Right cardiac atrium (tissue), 5 donors: ENCODE measurements at regions not wholly inside any gene's neighbourhood (a gene's known extent, or its start where the extent isn't known, plus 50 kb on each side); places are given as distances from the start of the nearest gene placed in this dataset.

ENCODE experiments used
- ATAC-seq, 2 donors: fragments of 200-7000 bp; cut with Tn5 transposase; one replicate each; pipeline versions ENCODE4 v1.8.0 to v1.9.1; 2020; ENCODE audit warnings: moderate library complexity in 2 of 2, mild to moderate bottlenecking in 1 of 2
- DNase-seq, 3 donors: peaks; one replicate each; pipeline ENCODE4 v3.0.0-alpha.2; 2020
- H3K27ac ChIP-seq: one replicate; pipeline ENCODE4 v1.5.1; 2013; ENCODE audit warnings: mild to moderate bottlenecking, low read length, control low read depth, moderate library complexity
- H3K27me3 ChIP-seq: one replicate; pipeline ENCODE4 v1.6.1; 2013; ENCODE audit not compliant: control insufficient read depth, insufficient read depth
- H3K4me1 ChIP-seq: one replicate; pipeline ENCODE4 v1.6.1; 2013; ENCODE audit warnings: low read length; ENCODE audit not compliant: control insufficient read depth, insufficient read depth
- H3K4me3 ChIP-seq: one replicate; pipeline ENCODE4 v1.5.1; 2013; ENCODE audit warnings: low read length, control low read depth
- H3K9me3 ChIP-seq: one replicate; pipeline ENCODE4 v1.6.1; 2013; ENCODE audit warnings: low read length; ENCODE audit not compliant: control insufficient read depth
- WGBS: extraction: QIAGEN DNeasy Blood & Tissue Kit; methylation state at CpG from one replicate; pipeline ENCODE4 v1.1.7; 2013; 5-methylcytosine and 5-hydroxymethylcytosine counted together
- intact Hi-C, 4 donors: fragments of 100-400 bp; cut with DNase I; formaldehyde crosslinking; loops; one replicate each; pipeline versions ENCODE4 v1.11.0 to v1.14.0; 2022 to 2023
- donor health status: healthy with polysubstance abuse.
- donor health status: DM: no; HTN: yes; CAD: no.
- donor health status: DM: no; HTN: no; CAD: no.
- donor health status: DM: no; HTN: yes; CAD: no; lungs with severe emphysema.
- donor health status: DM: yes; HTN: yes; CAD: no.

DNA sequence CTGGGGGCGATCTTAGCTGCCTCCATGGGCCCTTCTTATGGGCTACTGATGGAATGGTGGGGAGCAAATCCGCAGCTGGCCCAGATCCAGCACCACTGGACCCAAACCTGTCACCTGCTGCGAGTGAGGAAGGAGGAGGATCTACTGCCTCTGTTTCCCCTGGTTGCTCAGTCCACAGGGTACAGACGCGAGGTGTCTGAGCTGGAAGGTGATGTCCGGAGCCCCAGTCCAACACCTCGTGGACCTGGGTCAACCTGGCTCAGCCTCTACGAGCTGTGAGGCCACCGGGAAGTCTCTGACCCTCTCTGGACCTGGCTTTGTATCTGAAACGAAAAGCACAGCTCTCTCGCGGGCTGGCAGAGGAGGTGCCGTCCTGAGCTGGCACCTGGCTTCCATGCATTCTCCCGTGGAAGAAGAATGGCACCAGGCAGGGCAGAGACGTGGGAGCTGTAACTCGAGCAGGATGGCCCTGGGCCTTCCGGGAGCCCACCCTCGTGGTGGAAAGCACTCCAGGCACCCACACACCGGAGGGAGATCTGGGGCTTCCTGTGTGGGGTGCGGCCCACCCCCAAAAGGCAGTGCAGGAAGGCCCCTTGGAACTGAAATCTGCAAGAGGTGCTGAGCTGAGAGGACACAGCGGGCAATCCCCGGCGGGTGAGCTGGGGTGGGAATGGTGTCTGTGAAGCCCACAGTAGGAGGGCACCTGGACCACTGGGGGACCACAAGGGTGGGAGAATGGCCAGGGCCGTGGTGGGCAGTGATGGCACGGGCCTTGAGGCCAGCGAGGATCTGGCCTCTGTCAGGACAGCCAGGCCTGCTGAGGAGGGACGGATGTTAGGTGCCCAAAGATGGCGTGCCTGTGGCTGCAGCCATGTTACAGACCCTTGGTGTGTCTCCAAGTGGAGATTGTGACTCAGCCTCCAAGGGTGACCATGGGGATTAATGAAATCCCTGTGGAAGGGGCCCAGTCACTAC, 133.4 kb downstream of the OLFM1 start:
- Histone ChIP-seq H3K9me3 (no peaks in the 10 kb centered on the region), H3K4me3 (no peak overlapping the region), H3K4me1 (peaks cover 2% of the 10 kb centered on the region), H3K27me3 (no peaks in the 10 kb centered on the region), H3K27ac (no peak overlapping the region)
- ATAC-seq (no peak), DNase-seq (peak in 1 of 3 donors; percentile 30)
- WGBS, result 84% methylated on average over 28 of the region's 28 CpGs
- intact Hi-C loops, result no loop called here

DNA sequence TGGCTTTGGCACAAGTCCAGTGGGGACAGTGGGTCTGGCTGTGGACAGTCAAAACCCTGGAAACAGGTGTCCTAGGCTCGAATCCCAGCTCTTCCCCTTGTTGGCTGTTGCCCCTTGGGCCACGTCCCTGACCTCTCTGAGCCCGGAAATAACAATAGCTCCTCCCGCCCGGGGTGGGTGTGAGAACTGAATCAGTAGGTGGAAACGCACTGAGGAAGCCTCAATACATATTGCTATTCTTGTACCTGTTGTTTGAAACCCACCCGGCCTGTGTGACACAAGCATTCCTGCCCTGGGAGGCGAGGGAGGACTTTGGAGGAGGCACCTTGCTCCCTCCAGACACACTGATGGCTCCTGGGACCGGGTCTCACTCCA, 134.1 kb downstream of the OLFM1 start:
- H3K27ac ChIP-seq, result no peak overlapping the region
- H3K9me3 ChIP-seq, result no peaks in the 10 kb centered on the region
- no peaks in the 10 kb centered on the region for H3K27me3 ChIP-seq
- WGBS, result 65% methylated on average over 9 of the region's 9 CpGs
- no peak overlapping the region for H3K4me3 ChIP-seq
- H3K4me1 ChIP-seq, result no peaks in the 10 kb centered on the region
- DNase-seq, result peak in 1 of 3 donors; percentile 30
- no peak for ATAC-seq
- intact Hi-C loops, result no loop called here

DNA sequence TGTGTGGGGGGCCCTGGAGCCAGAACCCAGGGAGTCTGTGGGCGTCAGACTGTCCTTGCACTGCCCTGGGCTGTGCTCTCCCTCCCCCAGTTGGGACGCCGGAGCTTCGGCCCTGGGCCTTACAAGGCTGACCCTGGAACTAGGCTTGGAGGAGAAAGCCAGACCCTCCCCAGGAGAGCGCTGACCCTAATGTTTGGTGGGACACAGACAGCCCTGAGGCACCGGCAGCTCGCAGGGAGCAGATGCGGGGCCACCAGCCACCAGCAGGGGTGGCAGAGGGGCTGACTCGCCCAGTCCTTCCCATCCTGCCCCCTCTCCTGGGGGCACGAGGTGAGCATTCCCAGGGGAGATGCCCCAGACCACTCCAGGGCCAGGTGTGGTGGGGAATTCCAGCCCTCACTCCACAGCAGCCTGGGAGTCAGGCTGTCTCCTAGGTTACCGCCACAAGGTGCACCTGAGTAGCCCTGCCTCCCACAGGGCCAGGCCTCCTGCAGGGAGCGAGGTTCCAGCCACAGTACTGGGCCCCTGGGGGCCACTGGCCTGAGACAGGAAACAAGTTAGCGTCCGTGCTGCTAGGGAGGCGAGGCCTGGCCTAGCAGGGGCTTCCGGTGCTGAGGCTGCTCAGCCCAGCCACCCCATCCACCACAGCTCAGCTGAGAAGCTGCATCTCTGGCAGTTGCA, 134.6 kb downstream of the OLFM1 start:
- no peak overlapping the region for H3K4me3 ChIP-seq
- ATAC-seq (no peak), DNase-seq (peak in 1 of 3 donors; percentile 37)
- intact Hi-C loops, result no loop called here
- H3K9me3 ChIP-seq, result no peaks in the 10 kb centered on the region
- no peak overlapping the region for H3K27ac ChIP-seq
- 66% methylated on average over 16 of the region's 16 CpGs for WGBS
- H3K4me1 ChIP-seq, result no peaks in the 10 kb centered on the region
- H3K27me3 ChIP-seq, result no peaks in the 10 kb centered on the region

DNA sequence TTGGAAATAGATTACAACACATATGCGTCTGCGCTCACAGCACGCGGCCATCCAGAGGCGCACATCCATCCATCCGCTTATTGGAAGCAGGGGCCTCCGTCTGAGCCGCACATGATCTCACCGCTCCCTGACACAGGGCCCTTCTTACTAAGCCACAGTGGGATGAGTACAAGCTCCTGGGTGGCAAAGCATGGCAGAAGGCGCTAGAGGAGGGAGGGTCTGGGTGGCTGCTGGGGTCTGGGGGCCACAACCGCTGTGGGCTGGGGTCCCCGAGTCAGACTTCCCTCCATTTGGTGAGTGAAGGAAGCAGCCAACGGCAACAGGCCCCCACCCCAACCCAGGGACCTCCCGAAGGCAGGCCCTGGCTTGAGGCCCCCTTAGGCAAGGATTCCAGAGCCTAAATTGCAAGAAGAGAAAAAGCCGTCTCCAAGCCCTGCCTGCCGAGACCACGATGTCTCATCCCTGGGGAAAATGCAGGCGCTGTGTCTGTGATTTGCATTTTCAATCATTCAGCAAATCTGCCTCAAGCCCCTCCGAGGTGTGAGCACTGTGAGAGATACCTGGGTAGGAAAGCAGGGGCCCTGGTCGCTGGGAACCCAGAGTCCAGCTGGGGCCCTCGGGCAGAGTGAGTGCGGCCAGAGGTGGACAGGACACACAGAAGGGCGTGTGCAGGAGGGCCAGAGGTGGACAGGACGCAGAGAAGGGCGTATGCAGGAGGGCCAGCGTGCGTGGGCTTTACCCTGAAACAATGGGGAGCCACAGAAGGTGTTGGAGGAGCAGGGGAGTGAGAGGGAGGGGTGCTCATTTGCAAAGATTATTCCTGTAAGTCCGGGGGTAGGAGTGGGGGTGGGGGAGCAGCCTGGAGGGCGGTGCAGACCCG, 135.7 kb downstream of the OLFM1 start:
- H3K27ac ChIP-seq, result no peak overlapping the region
- DNase-seq (peak in 1 of 3 donors; percentile 44), ATAC-seq (no peak)
- no peaks in the 10 kb centered on the region for H3K4me1 ChIP-seq
- no peaks in the 10 kb centered on the region for H3K9me3 ChIP-seq
- H3K27me3 ChIP-seq, result no peaks in the 10 kb centered on the region
- intact Hi-C loops, result no loop called here
- 70% methylated on average over 30 of the region's 30 CpGs for WGBS
- H3K4me3 ChIP-seq, result no peak overlapping the region

GRCh38 chr9:135223831-135224230, 136.4 kb downstream of the OLFM1 start:
- no peak for DNase-seq

DNA sequence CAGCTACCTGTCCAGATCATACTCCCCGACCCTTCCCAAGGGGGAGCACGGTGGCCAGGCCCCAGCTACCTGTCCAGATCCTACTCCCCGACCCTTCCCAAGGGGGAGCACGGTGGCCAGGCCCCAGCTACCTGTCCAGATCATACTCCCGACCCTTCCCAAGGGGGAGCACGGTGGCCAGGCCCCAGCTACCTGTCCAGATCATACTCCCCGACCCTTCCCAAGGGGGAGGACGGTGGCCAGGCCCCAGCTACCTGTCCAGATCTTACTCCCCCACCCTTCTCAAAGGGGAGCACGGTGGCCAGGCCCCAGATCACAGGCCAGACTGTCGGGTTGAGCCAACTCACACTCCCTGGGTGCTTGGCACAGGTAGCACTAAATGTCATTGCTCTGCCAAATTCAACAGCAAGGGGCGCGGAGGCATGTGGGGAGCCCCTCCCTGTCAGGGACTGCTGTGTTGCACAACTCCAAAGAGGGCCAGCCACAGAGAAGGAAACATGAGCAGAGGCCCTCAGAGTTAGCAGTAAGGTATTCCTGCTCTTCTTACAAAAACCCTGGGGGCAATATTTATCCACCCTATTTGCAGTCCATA, 136.9 kb downstream of the OLFM1 start:
- DNase-seq, result peak in 1 of 3 donors; percentile 44
- WGBS, result 75% methylated on average over 12 of the region's 12 CpGs
- no peaks in the 10 kb centered on the region for H3K4me1 ChIP-seq
- H3K9me3 ChIP-seq, result no peaks in the 10 kb centered on the region
- H3K27me3 ChIP-seq, result no peaks in the 10 kb centered on the region
- no peak overlapping the region for H3K4me3 ChIP-seq
- ATAC-seq, result no peak
- intact Hi-C loops, result no loop called here
- H3K27ac ChIP-seq, result no peak overlapping the region

More at GRCh38 chr9:135223831-135224230, 136.4 kb downstream of the OLFM1 start:
- Histone ChIP-seq H3K27me3 (no peaks in the 10 kb centered on the region), H3K4me1 (no peaks in the 10 kb centered on the region), H3K27ac (no peak overlapping the region), H3K4me3 (no peak overlapping the region), H3K9me3 (no peaks in the 10 kb centered on the region)
- 80% methylated on average over 11 of the region's 11 CpGs for WGBS
- ATAC-seq, result no peak
- intact Hi-C loops, result no loop called here

GRCh38 chr9:135224921-135225541, 137.6 kb downstream of the OLFM1 start:
- H3K27ac ChIP-seq, result no peak overlapping the region
- WGBS, result 76% methylated on average over 23 of the region's 23 CpGs
- DNase-seq, result peak in 1 of 3 donors; percentile 34

GRCh38 chr9:135225619-135226228, 138.3 kb downstream of the OLFM1 start:
- Histone ChIP-seq H3K27me3 (no peaks in the 10 kb centered on the region), H3K27ac (no peak overlapping the region), H3K4me1 (no peaks in the 10 kb centered on the region), H3K9me3 (no peaks in the 10 kb centered on the region), H3K4me3 (no peak overlapping the region)
- intact Hi-C loops, result no loop called here
- 95% methylated on average over 11 of the region's 11 CpGs for WGBS
- ATAC-seq (no peak), DNase-seq (no peak)

More at GRCh38 chr9:135224921-135225541, 137.6 kb downstream of the OLFM1 start:
- intact Hi-C loops, result no loop called here
- ATAC-seq, result no peak
- no peaks in the 10 kb centered on the region for H3K27me3 ChIP-seq
- H3K4me3 ChIP-seq, result no peak overlapping the region
- no peaks in the 10 kb centered on the region for H3K4me1 ChIP-seq
- no peaks in the 10 kb centered on the region for H3K9me3 ChIP-seq

- 89% methylated on average over 5 of the region's 5 CpGs for WGBS
- Histone ChIP-seq H3K4me3 (no peak overlapping the region), H3K4me1 (no peaks in the 10 kb centered on the region), H3K27me3 (no peaks in the 10 kb centered on the region), H3K9me3 (no peaks in the 10 kb centered on the region), H3K27ac (no peak overlapping the region)
- no peak for ATAC-seq
- peak in 1 of 3 donors; percentile 10 for DNase-seq
- intact Hi-C loops, result no loop called here
Observed at GRCh38 chr9:135226369-135227050, 139.0 kb downstream of the OLFM1 start.
